ENCODE measurements at regions not wholly inside any gene's neighbourhood (a gene's known extent, or its start where the extent isn't known, plus 50 kb on each side); places are given as distances from the start of the nearest gene placed in this dataset.
"Not testable (repeated sequence)": the region's sequence is repeated elsewhere in the genome, so short reads cannot be mapped to it uniquely, and the experiment has no call there.

GRCh38 chr15:30830961-30831360, 72.8 kb upstream of the FAN1 start:
- H3K27ac Mint-ChIP-seq: no peak overlapping the region

GRCh38 chr15:30833379-30833778, 70.3 kb upstream of the FAN1 start:
- CTCF ChIA-PET; H3K27me3 Mint-ChIP-seq; POLR2A ChIA-PET; H3K4me3 Mint-ChIP-seq; H3K9me3 Mint-ChIP-seq; H3K36me3 Mint-ChIP-seq (ENCODE audit: low read depth): not testable (repeated sequence)
- peak overlapping the region; percentile 72 for H3K27ac Mint-ChIP-seq
- H3K4me1 Mint-ChIP-seq: peaks cover 40% of the 10 kb centered on the region
- DNase-seq: peak; percentile 31

More at GRCh38 chr15:30830961-30831360, 72.8 kb upstream of the FAN1 start:
- no peaks in the 10 kb centered on the region for H3K27me3 Mint-ChIP-seq
- peaks cover 48% of the 10 kb centered on the region for H3K4me1 Mint-ChIP-seq
- no peak for DNase-seq
- no peak overlapping the region for H3K4me3 Mint-ChIP-seq
- POLR2A ChIA-PET: no interaction called here
- CTCF ChIA-PET: interaction anchor here (1.9 kb wide), 1 partner anchor 14 kb away, joined by 5 read pairs; no protein-coding TSS in a partner anchor
- peaks cover 10% of the 10 kb centered on the region for H3K36me3 Mint-ChIP-seq (ENCODE audit: low read depth)
- H3K9me3 Mint-ChIP-seq: no peaks in the 10 kb centered on the region

- H3K9me3 Mint-ChIP-seq, POLR2A ChIA-PET, H3K4me3 Mint-ChIP-seq, DNase-seq, CTCF ChIA-PET: not testable (repeated sequence)
- H3K36me3 Mint-ChIP-seq (ENCODE audit: low read depth): peaks cover 32% of the 10 kb centered on the region
- peak overlapping the region; percentile 86 for H3K27ac Mint-ChIP-seq
- peaks cover 14% of the 10 kb centered on the region for H3K27me3 Mint-ChIP-seq
- H3K4me1 Mint-ChIP-seq: peaks cover 38% of the 10 kb centered on the region
Measured at GRCh38 chr15:30841639-30842038, 62.1 kb upstream of the FAN1 start.

- Mint-ChIP-seq H3K27ac (peak overlapping the region; percentile 86), H3K36me3 (ENCODE audit: low read depth) (peaks cover 32% of the 10 kb centered on the region), H3K27me3 (peaks cover 23% of the 10 kb centered on the region), H3K4me1 (peaks cover 38% of the 10 kb centered on the region), H3K4me3 (peak overlapping the region; percentile 5)
- H3K9me3 Mint-ChIP-seq, POLR2A ChIA-PET: not testable (repeated sequence)
- DNase-seq: peak; percentile 60
- CTCF ChIA-PET: interaction anchor here (0.7 kb wide), 1 partner anchor 52 kb away, joined by 3 read pairs; no protein-coding TSS in a partner anchor
Measured at GRCh38 chr15:30842798-30843472, 60.8 kb upstream of the FAN1 start.

GRCh38 chr15:30845536-30845935, 58.2 kb upstream of the FAN1 start:
- H3K9me3 Mint-ChIP-seq: peaks cover 12% of the 10 kb centered on the region
- peaks cover 38% of the 10 kb centered on the region for H3K4me1 Mint-ChIP-seq
- DNase-seq, POLR2A ChIA-PET, H3K4me3 Mint-ChIP-seq, H3K27ac Mint-ChIP-seq: not testable (repeated sequence)
- peaks cover 27% of the 10 kb centered on the region for H3K36me3 Mint-ChIP-seq (ENCODE audit: low read depth)
- peaks cover 23% of the 10 kb centered on the region for H3K27me3 Mint-ChIP-seq
- CTCF ChIA-PET: interaction anchor here (1.6 to 2.7 kb wide), 2 partner anchors 14 kb away, joined by 5 to 8 read pairs; no protein-coding TSS in a partner anchor
